LoVo (cell line): ENCODE measurements at regions not wholly inside any gene's neighbourhood (a gene's known extent, or its start where the extent isn't known, plus 50 kb on each side); places are given as distances from the start of the nearest gene placed in this dataset.
"Not testable (repeated sequence)": the region's sequence is repeated elsewhere in the genome, so short reads cannot be mapped to it uniquely, and the experiment has no call there.

ENCODE experiments used
- DNase-seq: peaks from one replicate; pipeline ENCODE4 v3.0.0-alpha.2; 2016; ENCODE audit warnings: low spot score

DNA sequence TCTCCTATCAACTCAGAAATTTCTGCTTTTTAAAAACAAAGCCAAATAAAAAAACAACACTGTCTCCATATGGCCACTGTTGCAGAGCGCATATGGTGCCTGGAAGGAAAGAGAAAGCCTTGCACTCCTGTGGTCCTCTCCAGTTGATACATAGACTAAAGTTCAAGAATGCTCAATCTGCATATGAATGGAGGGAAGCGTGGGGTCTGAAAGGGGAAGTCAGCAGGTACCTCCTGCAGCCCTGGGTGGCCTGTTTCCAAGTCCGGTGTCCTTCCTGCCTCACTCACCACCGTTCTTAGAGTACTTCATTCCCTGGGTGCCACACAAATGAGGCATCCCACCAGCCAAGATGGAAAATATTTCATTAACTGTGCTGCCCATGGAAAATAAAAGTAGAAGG, 138.3 kb upstream of the PALS2 start:
- DNase-seq = no peak

GRCh38 chr7:24436131-24436920, 136.9 kb upstream of the PALS2 start:
- no peak for DNase-seq

- no peak for DNase-seq
Measured at GRCh38 chr7:24438232-24438631, 135.0 kb upstream of the PALS2 start.

DNA sequence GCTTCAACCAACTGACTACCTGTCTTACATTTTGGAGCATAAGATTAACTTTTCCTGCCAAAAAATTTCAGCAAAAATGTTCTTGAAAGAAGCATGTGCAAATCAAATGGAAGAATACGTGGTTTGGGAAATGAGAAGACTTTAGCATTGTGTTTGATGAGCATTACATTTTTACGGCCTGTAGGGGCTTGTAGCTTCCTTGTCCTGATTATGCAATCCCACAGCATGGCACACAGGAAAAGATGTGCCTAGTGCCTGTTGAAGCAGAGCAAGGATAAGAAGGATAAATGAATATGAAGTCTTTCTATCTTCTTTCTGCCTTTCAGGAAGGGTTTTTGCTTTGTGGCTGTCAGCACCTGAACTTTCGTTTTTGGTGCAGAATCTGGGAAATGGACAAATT, 134.1 kb upstream of the PALS2 start:
- DNase-seq = not testable (repeated sequence)

- no peak for DNase-seq
Measured at GRCh38 chr7:24440892-24441291, 132.4 kb upstream of the PALS2 start.

DNA sequence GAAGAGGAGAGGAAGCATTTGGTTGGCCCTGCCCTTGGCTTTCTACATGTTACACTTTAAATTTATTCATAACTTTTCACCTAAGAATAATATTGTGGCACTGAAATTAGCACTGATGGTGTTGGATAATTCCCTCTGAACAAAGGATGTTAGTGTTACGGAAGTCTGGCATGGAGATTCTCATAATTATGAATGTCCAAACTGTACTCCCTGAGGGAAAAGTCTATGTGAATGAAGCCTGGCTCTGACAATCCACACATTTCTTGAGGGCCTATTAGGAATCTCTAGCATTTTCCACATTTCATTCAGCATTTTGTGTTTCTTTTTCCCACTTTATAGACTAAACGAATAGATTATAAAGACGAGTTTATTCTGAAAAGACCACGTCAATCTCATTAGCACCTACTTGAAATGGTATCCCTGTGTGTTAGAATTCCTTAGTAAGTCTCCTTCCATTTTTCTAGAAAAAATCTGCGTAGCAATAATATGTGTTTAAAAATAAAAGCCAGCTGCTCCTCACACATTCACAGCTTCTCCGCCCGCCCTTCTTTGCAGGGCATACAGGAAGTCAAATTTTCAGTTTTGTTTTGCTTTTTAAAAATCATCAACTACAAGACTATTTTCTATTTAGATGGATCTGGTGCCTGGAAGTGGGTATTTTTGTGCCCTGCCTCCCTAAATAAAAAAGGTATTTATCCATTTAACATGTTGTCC, 131.8 kb upstream of the PALS2 start:
- no peak for DNase-seq

GRCh38 chr7:24442170-24442777, 131.0 kb upstream of the PALS2 start:
- no peak for DNase-seq

- no peak for DNase-seq
Measured at GRCh38 chr7:24444666-24445440, 128.4 kb upstream of the PALS2 start.

DNA sequence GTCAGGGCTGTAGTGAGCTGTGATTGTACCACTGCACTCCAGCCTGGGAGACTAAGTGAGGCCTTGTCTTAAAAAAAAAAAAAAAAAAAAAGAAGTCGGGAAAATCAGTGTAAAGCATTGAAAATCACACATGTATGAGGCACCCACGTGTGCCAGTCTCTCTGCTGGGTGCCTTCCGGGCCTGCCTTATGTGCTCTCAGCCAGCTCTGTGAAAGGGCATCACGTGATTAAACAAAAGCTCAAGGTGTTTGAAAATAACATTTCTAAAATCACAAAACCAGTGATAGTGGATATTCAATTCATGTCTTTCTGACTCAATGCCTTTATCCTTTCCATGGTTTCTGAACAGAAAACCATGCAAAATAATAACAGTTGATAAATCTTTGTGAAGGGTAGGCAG, 125.2 kb upstream of the PALS2 start:
- no peak for DNase-seq

- DNase-seq = not testable (repeated sequence)
Measured at GRCh38 chr7:24449416-24449815, 123.8 kb upstream of the PALS2 start.

- no peak for DNase-seq
Measured at GRCh38 chr7:24455813-24456525, 117.3 kb upstream of the PALS2 start.

DNA sequence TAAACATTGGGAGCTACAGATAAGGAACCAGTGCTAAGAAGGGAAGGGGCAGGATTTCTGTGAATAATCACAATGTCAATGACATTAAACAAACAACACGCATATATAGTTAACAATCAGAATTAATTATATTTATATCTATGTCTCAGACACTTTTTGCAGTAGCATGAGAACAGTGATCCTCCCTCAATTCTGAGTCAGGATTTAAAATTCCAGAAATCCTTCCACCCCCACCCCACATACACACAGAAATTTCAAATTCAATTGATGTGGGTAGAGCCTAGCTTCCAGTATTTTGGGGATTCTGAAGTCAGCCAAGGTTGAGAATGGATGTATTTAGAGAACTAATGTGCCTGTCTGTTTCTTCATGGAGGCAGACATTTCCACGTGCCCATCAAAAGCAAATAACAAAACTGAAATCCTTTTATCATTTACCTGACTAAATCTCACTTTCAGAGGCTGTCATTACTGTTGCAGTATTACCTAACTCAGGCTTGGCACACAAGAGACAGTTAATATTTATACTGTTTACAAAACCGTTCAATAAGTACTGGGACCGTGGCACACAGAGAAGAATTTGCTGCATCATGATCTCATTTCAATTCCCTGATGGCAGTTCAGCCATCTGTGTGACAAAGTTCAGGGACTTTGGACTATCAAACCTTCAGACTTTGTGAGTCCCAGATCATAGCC, 116.6 kb upstream of the PALS2 start:
- no peak for DNase-seq

GRCh38 chr7:24457219-24457558, 116.1 kb upstream of the PALS2 start:
- no peak for DNase-seq

DNA sequence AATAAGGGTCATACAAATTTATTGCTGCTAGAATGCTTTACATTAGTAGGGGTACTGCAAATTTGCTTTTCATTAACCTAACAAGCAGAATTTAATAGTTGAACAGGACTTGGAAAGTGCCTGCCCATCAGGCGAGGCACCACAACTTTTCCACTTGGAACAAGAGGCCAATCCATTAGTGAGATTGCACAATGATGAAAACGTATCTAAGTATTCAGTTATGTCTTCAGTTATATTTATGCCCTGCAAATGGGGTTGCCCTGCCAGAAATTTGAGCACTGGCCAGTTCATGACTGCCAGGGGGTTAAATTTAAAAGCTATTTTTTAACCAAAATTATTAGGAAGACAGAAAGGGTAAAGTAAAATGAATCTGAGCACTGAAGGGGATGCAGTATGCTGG, 111.1 kb upstream of the PALS2 start:
- DNase-seq = no peak

DNA sequence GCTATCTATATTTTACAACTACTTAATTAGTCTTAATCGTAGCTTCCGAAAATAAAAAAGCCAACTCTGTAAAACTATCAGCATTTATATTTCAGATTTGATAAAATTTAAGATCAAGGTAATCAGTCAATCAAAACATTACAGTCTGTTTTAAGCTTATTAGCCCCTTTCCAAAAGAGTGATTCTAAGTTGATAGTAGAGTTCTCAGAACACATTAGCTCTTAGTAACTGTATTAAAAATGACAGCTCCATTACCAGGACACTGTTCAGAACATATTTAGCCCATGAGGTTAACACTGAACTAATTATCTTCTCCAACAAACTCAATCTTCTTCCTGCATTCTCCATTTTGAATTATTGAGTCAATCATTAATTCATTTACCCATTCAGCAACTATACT, 110.3 kb upstream of the PALS2 start:
- no peak for DNase-seq

- DNase-seq = no peak
Measured at GRCh38 chr7:24463474-24463873, 109.8 kb upstream of the PALS2 start.

DNA sequence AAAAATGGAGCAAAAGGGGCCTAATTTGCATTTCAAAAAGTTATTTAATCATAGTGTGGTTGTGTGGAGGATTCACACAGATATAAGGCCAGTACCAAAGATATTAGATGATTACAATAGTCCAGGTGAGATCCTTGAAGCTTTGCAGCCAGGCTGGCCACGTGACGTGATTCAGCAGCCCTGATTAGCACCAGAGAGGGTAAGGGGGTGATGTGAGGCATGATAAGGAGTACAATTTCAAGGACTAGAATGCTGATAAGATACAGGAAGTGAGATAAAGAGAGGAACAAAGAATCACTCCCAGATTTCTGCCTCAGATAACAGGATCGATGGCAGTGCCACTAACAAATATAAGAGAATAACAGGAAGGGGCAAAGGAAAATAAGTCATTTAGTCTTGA, 108.4 kb upstream of the PALS2 start:
- DNase-seq = no peak

DNA sequence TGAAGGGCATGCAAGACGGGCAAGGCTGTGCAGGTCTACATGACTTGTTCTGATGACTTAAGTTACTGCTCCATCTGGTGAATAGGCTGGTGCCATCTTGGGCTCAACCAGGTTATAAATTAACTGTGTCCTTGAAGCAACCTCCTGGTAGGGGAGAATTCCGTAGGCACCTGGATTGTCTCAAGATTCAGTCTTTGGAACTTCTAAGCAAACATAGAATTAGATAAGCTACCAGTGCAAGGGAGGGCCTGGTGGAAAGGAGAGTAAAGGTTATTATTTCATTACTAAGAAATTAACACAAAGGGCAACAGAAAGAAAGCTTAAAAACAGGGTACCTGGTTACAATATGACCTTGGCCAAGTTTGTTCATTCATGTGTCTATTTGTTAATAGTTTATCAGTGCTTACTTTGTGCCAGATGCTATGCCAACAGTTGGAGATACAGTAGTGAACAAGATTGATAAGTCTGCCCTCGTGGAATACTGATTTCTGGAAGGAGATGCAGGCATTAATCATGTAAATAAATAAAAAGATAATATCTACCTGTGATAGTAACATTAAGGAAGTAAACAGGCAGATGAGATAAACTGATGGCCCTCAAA, 107.0 kb upstream of the PALS2 start:
- no peak for DNase-seq

DNA sequence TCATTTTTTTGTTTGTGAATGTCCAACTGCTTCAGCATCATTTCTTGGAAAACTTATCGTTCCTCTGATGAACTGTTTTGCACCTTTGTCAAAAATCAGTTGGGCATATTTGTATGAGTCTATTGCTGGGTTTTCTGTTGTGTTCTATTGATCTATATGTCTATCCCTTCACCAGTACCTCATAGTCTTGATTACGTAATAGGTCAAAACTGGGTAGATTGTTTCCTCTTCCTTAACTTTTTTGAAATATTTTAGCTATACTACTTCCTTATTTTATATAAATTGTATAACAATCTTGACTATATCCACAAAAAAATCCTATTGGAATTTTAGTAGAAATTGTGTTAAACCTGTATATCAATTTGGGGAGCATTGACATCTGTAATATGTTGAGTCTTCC, 104.1 kb upstream of the PALS2 start:
- no peak for DNase-seq

DNA sequence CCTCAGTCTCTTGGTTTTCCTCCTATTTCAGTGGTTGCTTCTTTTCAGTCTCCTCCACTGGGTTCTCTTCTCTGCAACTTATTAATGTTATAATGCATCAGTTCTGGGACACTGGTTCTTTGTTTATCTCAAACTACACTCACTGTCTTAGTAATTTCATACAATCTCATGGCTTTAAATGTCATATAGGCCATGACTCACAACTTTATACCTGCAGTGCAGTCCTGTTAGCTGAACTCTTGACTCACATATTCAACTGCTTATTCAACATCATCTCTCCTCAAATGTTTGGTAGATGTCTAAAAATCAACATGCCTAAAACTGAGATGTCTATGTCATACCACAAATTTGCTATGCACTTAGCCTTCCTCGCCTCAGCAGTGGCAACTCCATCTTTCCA, 101.2 kb upstream of the PALS2 start:
- no peak for DNase-seq
